Naive thymus-derived CD4-positive, alpha-beta T cell (primary cell): ENCODE measurements at regions not wholly inside any gene's neighbourhood (a gene's known extent, or its start where the extent isn't known, plus 50 kb on each side); places are given as distances from the start of the nearest gene placed in this dataset.

Source experiments
- ATAC-seq: fragments of 150-1000 bp; cut with Tn5 transposase; 2 replicates; pipeline ENCODE4 v1.10.0; 2021; ENCODE audit warnings: mild to moderate bottlenecking, moderate library complexity
- CTCF ChIA-PET: fragments of 350-600 bp; sonication (Branson Sonifier 250); formaldehyde crosslinking; loops from one replicate; lab custom pipeline; 2021; ENCODE audit warnings: antibody characterized with exemption; lab: Charles Lee
- POLR2A ChIA-PET: fragments of 350-600 bp; sonication (Branson Sonifier 250); formaldehyde crosslinking; loops from one replicate; lab custom pipeline; 2021; ENCODE audit warnings: antibody characterized with exemption, inconsistent platforms; lab: Charles Lee
- DNase-seq, 9 donors: peaks; one replicate each; pipeline versions ENCODE4 v3.0.0 to v3.0.0-alpha.2; 2020 to 2022; ENCODE audit warnings: mixed read lengths in 1 of 9
- H3K27ac ChIP-seq: one replicate; pipeline ENCODE4 v1.7.0; 2013; ENCODE audit warnings: mild to moderate bottlenecking, low read depth, low read length, moderate library complexity
- H3K27me3 ChIP-seq, 2 donors: one replicate each; pipeline ENCODE4 v1.7.0; 2013; ENCODE audit warnings: low read length in 2 of 2, mild to moderate bottlenecking in 2 of 2, moderate library complexity in 2 of 2; ENCODE audit not compliant: control insufficient read depth in 2 of 2, insufficient read depth in 2 of 2
- H3K36me3 ChIP-seq, 3 experiments: 1 replicate in 2 of 3; 2 replicates in 1 of 3; pipeline ENCODE4 v1.7.0; 2013; ENCODE audit warnings: low read length in 3 of 3, mild to moderate bottlenecking in 3 of 3, moderate library complexity in 1 of 3; ENCODE audit not compliant: insufficient read depth in 3 of 3, control insufficient read depth in 2 of 3
- H3K4me1 ChIP-seq, 2 donors: one replicate each; pipeline ENCODE4 v1.7.0; 2013; ENCODE audit warnings: low read length in 2 of 2, mild to moderate bottlenecking in 2 of 2, moderate library complexity in 1 of 2; ENCODE audit not compliant: control insufficient read depth in 2 of 2, insufficient read depth in 2 of 2
- H3K4me3 ChIP-seq: 2 replicates; pipeline ENCODE4 v1.7.0; 2013; ENCODE audit warnings: mild to moderate bottlenecking, low read length
- H3K9me3 ChIP-seq, 3 experiments: 1 replicate in 2 of 3; 2 replicates in 1 of 3; pipeline ENCODE4 v1.7.0; 2013; ENCODE audit warnings: low read length in 3 of 3; ENCODE audit not compliant: control insufficient read depth in 2 of 3
- H3K27ac Mint-ChIP-seq, 9 donors: one replicate each; pipeline ENCODE4 v1.8.0; 2020 to 2022; ENCODE audit warnings: mixed read lengths in 9 of 9, mild to moderate bottlenecking in 8 of 9, moderate library complexity in 5 of 9, inconsistent platforms in 2 of 9
- H3K27me3 Mint-ChIP-seq, 5 donors: one replicate each; pipeline ENCODE4 v1.8.0; 2021 to 2022; ENCODE audit warnings: mixed read lengths in 5 of 5, mild to moderate bottlenecking in 1 of 5
- H3K36me3 Mint-ChIP-seq, 5 donors: one replicate each; pipeline ENCODE4 v1.8.0; 2020 to 2022; ENCODE audit warnings: mixed read lengths in 5 of 5, mild to moderate bottlenecking in 3 of 5, inconsistent platforms in 1 of 5
- H3K4me1 Mint-ChIP-seq, 7 donors: one replicate each; pipeline ENCODE4 v1.8.0; 2020 to 2022; ENCODE audit warnings: mixed read lengths in 7 of 7, mild to moderate bottlenecking in 3 of 7, inconsistent platforms in 1 of 7
- H3K4me3 Mint-ChIP-seq, 10 donors: one replicate each; pipeline ENCODE4 v1.8.0; 2020 to 2022; ENCODE audit warnings: mild to moderate bottlenecking in 10 of 10, mixed read lengths in 10 of 10, moderate library complexity in 6 of 10, inconsistent platforms in 2 of 10
- H3K9me3 Mint-ChIP-seq, 11 donors: one replicate each; pipeline ENCODE4 v1.8.0; 2020 to 2022; ENCODE audit warnings: mixed read lengths in 11 of 11, mild to moderate bottlenecking in 4 of 11, inconsistent platforms in 1 of 11, moderate library complexity in 1 of 11
- intact Hi-C, 2 donors: fragments of 100-400 bp; cut with micrococcal nuclease; formaldehyde crosslinking; loops; one replicate each; pipeline ENCODE4 v1.15.1; 2023

GRCh38 chr9:745761-746380, 95.6 kb upstream of the DMRT1 start:
- POLR2A ChIA-PET, result no interaction called here
- CTCF ChIA-PET, result interaction anchor here (0.6 kb wide), 1 partner anchor 336 kb away, joined by 3 read pairs; no protein-coding TSS in a partner anchor

GRCh38 chr9:746661-747434, 94.6 kb upstream of the DMRT1 start:
- no peak overlapping the region for H3K27ac Mint-ChIP-seq

More at GRCh38 chr9:745761-746380, 95.6 kb upstream of the DMRT1 start:
- H3K4me3 ChIP-seq, result no peak overlapping the region
- intact Hi-C loops, result no loop called here
- DNase-seq (no peak), ATAC-seq (no peak)
- no peaks in the 10 kb centered on the region for H3K27me3 ChIP-seq
- Mint-ChIP-seq H3K36me3 (peaks cover 0 to 29% (median 11%) of the 10 kb centered on the region in 5 donors), H3K27me3 (peaks cover 0 to 3% (median 0%) of the 10 kb centered on the region in 5 donors), H3K9me3 (no peaks in the 10 kb centered on the region), H3K4me3 (no peak overlapping the region), H3K4me1 (peaks cover 25 to 37% (median 34%) of the 10 kb centered on the region in 7 donors), H3K27ac (peak overlapping the region in 1 of 9 donors; percentile 6)
- no peaks in the 10 kb centered on the region for H3K9me3 ChIP-seq
- peaks cover 19% of the 10 kb centered on the region in 2 donors for H3K4me1 ChIP-seq
- H3K36me3 ChIP-seq, result peaks cover 0 to 19% (median 0%) of the 10 kb centered on the region in 3 experiments
- H3K27ac ChIP-seq, result no peak overlapping the region

GRCh38 chr9:747567-747966, 93.9 kb upstream of the DMRT1 start:
- intact Hi-C loops, result no loop called here
- Mint-ChIP-seq H3K27me3 (no peaks in the 10 kb centered on the region), H3K4me1 (peaks cover 28 to 50% (median 45%) of the 10 kb centered on the region in 7 donors), H3K27ac (no peak overlapping the region), H3K4me3 (no peak overlapping the region), H3K36me3 (peaks cover 0 to 16% (median 8%) of the 10 kb centered on the region in 5 donors), H3K9me3 (no peaks in the 10 kb centered on the region)
- ATAC-seq, result no peak
- DNase-seq, result no peak
- peaks cover 0 to 8% (median 0%) of the 10 kb centered on the region in 3 experiments for H3K36me3 ChIP-seq
- no peak overlapping the region for H3K27ac ChIP-seq
- no peak overlapping the region for H3K4me3 ChIP-seq
- no peaks in the 10 kb centered on the region for H3K9me3 ChIP-seq
- peaks cover 19% of the 10 kb centered on the region in 2 donors for H3K4me1 ChIP-seq
- POLR2A ChIA-PET, result no interaction called here
- no peaks in the 10 kb centered on the region for H3K27me3 ChIP-seq
- CTCF ChIA-PET, result no interaction called here

More at GRCh38 chr9:746661-747434, 94.6 kb upstream of the DMRT1 start:
- Histone ChIP-seq H3K27me3 (no peaks in the 10 kb centered on the region), H3K9me3 (no peaks in the 10 kb centered on the region), H3K36me3 (peaks cover 0 to 14% (median 0%) of the 10 kb centered on the region in 3 experiments), H3K4me3 (no peak overlapping the region), H3K4me1 (peaks cover 19% of the 10 kb centered on the region in 2 donors), H3K27ac (no peak overlapping the region)
- DNase-seq, result no peak
- no peaks in the 10 kb centered on the region for H3K9me3 Mint-ChIP-seq
- ChIA-PET POLR2A (no interaction called here), CTCF (interaction anchor here (0.6 kb wide), 1 partner anchor 337 kb away, joined by 3 read pairs; no protein-coding TSS in a partner anchor)
- peak overlapping the region in 1 of 10 donors; percentile 61 for H3K4me3 Mint-ChIP-seq
- H3K27me3 Mint-ChIP-seq, result peaks cover 0 to 3% (median 0%) of the 10 kb centered on the region in 5 donors
- H3K4me1 Mint-ChIP-seq, result peaks cover 28 to 47% (median 42%) of the 10 kb centered on the region in 7 donors
- intact Hi-C loops, result no loop called here
- no peak for ATAC-seq
- peaks cover 0 to 22% (median 8%) of the 10 kb centered on the region in 5 donors for H3K36me3 Mint-ChIP-seq

GRCh38 chr9:748861-749497, 92.5 kb upstream of the DMRT1 start:
- Histone ChIP-seq H3K4me3 (no peak overlapping the region), H3K36me3 (no peaks in the 10 kb centered on the region), H3K9me3 (no peaks in the 10 kb centered on the region), H3K4me1 (peaks cover 19% of the 10 kb centered on the region in 2 donors), H3K27ac (no peak overlapping the region), H3K27me3 (no peaks in the 10 kb centered on the region)
- CTCF ChIA-PET, result no interaction called here
- POLR2A ChIA-PET, result interaction anchor here (0.6 kb wide), 1 partner anchor 243 kb away, joined by 3 read pairs; no protein-coding TSS in a partner anchor
- Mint-ChIP-seq H3K4me1 (peaks cover 28 to 50% (median 49%) of the 10 kb centered on the region in 7 donors), H3K27ac (peak overlapping the region in 4 of 9 donors; percentile 28 to 51 (median 43)), H3K36me3 (peaks cover 0 to 11% (median 8%) of the 10 kb centered on the region in 5 donors), H3K9me3 (no peaks in the 10 kb centered on the region), H3K27me3 (no peaks in the 10 kb centered on the region), H3K4me3 (peak overlapping the region in 8 of 10 donors; percentile 19 to 69 (median 44))
- ATAC-seq, result no peak
- intact Hi-C loops, result no loop called here
- no peak for DNase-seq

GRCh38 chr9:749716-750115, 91.8 kb upstream of the DMRT1 start:
- Histone ChIP-seq H3K4me1 (peaks cover 19% of the 10 kb centered on the region in 2 donors), H3K36me3 (no peaks in the 10 kb centered on the region), H3K9me3 (no peaks in the 10 kb centered on the region), H3K27ac (no peak overlapping the region), H3K4me3 (no peak overlapping the region), H3K27me3 (no peaks in the 10 kb centered on the region)
- ChIA-PET POLR2A (interaction anchor here (0.5 to 0.7 kb wide), 2 partner anchors 107 to 476 kb away, joined by 3 read pairs; no protein-coding TSS in a partner anchor), CTCF (interaction anchor here (0.6 kb wide), 1 partner anchor 146 kb away, joined by 3 read pairs; no protein-coding TSS in a partner anchor)
- Mint-ChIP-seq H3K27ac (peak overlapping the region in 5 of 9 donors; percentile 19 to 47 (median 29)), H3K9me3 (no peaks in the 10 kb centered on the region), H3K36me3 (peaks cover 0 to 6% (median 4%) of the 10 kb centered on the region in 5 donors), H3K4me3 (peak overlapping the region in 9 of 10 donors; percentile 1 to 69 (median 45)), H3K27me3 (no peaks in the 10 kb centered on the region), H3K4me1 (peaks cover 28 to 50% (median 49%) of the 10 kb centered on the region in 7 donors)
- DNase-seq (peak in 5 of 9 donors; percentile 10 to 31 (median 12)), ATAC-seq (peak; percentile 47)
- intact Hi-C loops, result loop anchor here in 1 of 2 donors (5.0 kb wide), 1 partner anchor 42 kb away; no protein-coding TSS in a partner anchor
